HG03457 (cell line): ENCODE measurements at regions not wholly inside any gene's neighbourhood (a gene's known extent, or its start where the extent isn't known, plus 50 kb on each side); places are given as distances from the start of the nearest gene placed in this dataset.
"Not testable (repeated sequence)": the region's sequence is repeated elsewhere in the genome, so short reads cannot be mapped to it uniquely, and the experiment has no call there.

Source experiments
- ATAC-seq: cut with Tn5 transposase; IDR thresholded peaks from one replicate; pipeline ENCODE4 v1.9.1; 2021; ENCODE audit warnings: moderate number of reproducible peaks; ENCODE audit not compliant: unreplicated experiment

DNA sequence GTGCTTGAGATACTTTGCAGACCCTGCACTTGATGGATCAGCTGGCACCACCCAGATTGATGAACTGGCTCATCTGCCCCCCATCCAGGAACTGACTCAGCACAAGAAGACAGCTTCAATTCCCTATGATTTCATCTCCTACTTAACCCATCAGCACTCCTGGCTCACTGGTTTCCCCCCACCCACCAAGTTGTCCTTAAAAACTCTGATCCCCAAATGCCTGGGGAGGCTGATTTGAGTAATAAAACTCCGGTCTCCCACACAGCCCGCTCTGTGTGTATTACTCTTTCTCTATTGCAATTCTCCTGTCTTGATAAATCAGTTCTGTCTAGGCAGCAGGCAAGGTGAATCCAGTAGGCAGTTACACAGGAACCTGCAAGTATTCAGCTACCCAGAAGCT, 102.1 kb upstream of the TMTC4 start:
- ATAC-seq = not testable (repeated sequence)

DNA sequence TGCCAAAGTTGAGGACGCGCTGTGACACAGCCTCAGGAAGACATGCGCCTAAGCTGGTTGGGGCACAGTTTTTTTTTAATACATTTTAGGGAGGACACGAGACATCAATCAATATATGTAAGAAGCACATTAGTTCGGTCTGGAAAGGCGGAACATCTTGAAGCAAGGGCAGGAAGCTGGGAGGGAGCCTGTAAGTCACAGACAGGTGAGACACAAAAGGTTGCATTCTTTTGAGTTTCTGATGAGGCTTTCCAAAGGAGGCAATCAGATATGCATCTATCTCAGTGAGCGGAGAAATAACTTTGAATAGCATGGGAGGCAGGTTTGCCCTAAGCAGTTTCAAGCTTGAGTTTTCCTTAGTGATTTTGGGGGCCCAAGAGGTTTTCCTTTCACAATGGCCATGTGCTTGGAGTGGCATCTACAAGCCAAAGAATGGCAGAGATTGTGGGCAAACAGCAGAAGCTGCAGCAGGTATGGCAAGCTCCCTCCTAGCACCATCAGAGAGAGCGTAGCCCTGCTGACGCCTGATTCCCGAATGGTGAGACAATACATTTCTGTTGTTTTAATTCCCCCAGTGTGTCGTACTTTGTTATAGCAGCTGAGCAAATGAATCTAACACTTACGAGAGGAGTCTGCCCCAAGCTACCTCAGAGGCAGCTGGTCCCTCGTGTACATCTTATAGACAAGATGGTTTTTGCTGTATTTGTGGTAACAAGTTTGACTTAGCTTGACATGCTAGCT, 99.5 kb upstream of the TMTC4 start:
- ATAC-seq = no peak

DNA sequence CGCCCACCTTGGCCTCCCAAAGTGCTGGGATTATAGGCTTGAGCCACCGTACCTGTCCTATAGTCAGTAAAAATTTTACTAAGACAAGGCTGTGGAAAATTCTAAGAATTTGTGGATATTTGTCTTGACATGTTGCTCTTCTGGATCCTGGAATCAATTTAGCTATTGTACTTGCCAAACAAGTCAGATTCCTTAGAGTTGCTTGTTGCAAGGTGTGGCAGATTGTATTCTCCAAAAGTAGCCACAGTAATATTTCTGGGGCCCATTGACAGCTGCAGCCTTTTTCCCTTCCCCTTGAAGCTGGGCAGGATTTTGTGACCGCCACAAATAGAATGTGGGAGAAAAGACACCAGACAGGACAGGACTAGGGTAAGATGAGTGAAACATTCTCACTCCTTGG, 98.8 kb upstream of the TMTC4 start:
- ATAC-seq = no peak

DNA sequence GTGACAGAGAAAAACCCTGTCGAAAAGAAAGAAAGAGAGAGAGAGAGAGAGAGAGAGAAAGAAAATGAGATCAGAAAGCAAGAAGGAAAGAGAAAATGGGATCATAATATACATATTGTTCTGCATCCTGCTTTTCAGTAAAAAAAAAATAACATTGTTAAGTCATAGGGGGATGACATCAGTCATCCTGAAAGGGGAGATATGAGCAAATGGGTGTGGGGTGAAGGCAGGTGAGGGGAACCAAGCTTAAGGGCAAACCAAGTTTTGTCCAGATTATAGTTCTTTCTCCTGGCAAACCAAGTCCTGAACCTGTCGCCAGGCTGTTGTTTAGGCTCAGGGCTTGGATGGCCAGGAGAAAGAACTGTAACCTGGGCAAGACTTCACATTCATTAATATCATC, 92.6 kb upstream of the TMTC4 start:
- no peak for ATAC-seq

- not testable (repeated sequence) for ATAC-seq
Observed at GRCh38 chr13:100766570-100766969, 92.0 kb upstream of the TMTC4 start.

GRCh38 chr13:100764937-100765336, 90.3 kb upstream of the TMTC4 start:
- ATAC-seq = no peak

DNA sequence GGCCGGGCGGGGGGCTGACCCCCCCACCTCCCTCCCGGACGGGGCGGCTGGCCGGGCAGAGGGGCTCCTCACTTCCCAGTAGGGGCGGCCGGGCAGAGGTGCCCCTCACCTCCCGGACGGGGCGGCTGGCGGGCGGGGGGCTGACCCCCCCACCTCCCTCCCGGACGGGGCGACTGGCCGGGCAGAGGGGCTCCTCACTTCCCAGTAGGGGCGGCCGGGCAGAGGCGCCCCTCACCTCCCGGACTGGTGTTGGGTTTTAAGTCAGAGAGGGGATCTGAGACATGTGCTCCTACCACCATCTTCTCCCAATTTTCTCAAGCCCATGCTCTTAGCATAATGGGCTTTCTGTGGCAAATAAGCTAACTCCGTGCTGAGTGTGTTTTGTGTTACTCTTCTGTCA, 87.5 kb upstream of the TMTC4 start:
- not testable (repeated sequence) for ATAC-seq

DNA sequence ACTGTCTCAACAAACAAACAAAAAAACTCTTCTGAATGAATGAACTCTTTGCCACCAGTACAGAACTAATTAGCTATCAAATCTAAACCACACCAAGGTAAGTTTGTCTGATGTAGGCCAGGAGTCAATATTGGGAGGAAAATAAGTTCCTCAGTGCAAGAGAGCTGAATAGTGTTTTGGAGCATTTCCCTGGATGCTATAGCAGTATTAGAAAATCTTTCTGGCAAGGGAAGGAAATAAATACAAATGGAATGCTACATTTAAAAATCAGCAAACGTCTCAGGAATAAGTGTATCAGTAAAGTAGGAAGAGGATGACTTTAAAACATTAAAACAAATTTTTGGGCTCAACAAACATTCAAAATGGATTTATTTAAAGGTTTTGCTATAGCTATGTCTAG, 81.3 kb upstream of the TMTC4 start:
- no peak for ATAC-seq

GRCh38 chr13:100754459-100754858, 79.9 kb upstream of the TMTC4 start:
- no peak for ATAC-seq

DNA sequence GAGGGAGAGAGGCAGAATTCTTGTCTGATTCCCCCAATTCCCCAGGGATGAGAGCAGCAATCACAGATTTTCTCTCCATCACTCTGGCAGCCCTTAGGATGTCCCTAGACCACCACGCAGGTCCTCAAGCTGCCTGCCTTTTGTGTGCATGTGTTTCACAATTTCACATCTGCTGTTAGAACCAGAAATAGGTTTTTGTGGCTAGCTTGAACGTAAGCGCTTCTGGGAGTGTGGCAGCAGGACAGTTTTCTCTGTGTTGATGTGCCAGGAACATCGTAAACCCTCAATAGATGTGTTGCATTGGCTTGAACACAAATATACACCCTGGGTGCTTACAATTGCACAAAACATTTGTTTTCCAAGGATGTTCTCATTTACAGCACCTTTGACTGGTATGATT, 78.8 kb upstream of the TMTC4 start:
- no peak for ATAC-seq

GRCh38 chr13:100751826-100752225, 77.2 kb upstream of the TMTC4 start:
- ATAC-seq = no peak

- no peak for ATAC-seq
Observed at GRCh38 chr13:100746953-100747683, 72.5 kb upstream of the TMTC4 start.

GRCh38 chr13:100738176-100738855, 63.7 kb upstream of the TMTC4 start:
- no peak for ATAC-seq

DNA sequence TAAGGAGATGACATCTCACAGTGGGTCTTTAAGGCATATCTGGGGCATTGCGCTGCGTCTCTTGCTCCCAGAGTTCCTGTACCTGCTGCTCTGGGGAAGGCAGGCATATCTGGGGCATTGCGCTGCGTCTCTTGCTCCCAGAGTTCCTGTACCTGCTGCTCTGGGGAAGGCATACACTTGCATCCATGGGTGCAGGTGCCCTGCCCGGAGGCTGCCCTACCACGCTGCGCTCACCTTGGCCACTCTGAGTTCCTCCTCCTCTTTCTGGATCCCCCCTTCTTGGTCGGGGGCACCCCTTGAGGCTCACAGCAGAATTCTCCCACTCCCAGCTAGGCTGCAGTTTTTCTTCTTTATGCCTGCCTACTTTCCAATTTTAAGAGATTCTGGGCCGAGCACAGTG, 60.9 kb upstream of the TMTC4 start:
- ATAC-seq = no peak

- ATAC-seq = no peak
Observed at GRCh38 chr13:100734194-100734720, 59.7 kb upstream of the TMTC4 start.

DNA sequence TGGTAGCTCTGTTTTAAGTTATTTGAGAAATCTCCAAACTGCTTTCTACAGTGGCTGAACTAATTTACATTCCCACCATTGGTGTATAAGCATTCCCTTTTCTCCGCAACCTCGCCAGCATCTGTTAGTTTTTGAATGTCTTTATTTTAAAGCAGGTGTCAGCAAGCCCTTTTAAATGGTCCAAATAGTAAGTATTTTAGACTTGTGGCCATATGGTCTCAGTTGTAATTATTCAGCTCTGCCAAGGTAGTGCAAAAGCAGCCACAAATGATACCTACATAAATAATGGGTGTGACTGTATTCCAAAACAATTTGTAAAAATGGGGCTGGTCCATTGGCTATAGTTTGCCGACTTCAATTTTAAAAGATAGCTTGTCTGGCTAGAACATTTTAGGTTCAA, 58.7 kb upstream of the TMTC4 start:
- no peak for ATAC-seq

- ATAC-seq = no peak
Observed at GRCh38 chr13:100728201-100728600, 53.6 kb upstream of the TMTC4 start.

- ATAC-seq = no peak
Observed at GRCh38 chr13:100725472-100725871, 50.9 kb upstream of the TMTC4 start.

DNA sequence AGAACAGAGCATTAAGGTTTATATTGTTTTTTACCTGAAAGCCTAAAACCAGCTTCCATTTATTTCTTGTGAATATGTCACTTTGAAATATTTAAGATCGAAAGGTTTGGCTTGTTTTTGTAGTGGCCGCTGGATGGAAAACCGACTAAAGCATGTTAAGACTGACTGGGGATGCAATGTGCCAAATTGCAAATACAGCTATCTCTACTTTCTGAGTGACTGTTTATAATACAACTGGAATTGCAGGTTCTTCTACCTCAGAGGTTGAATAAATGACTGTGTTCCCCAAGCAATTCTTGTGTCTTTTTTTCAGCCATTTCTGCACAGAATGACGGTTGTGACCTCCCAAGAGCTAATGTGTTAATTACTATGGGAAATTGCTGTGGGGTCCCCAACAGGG, 50.0 kb upstream of the TMTC4 start:
- no peak for ATAC-seq
